Ovary (tissue), 7 donors: ENCODE measurements at regions not wholly inside any gene's neighbourhood (a gene's known extent, or its start where the extent isn't known, plus 50 kb on each side); places are given as distances from the start of the nearest gene placed in this dataset.

Experiments
- DNase-seq, 5 donors: peaks; one replicate each; pipeline ENCODE4 v3.0.0-alpha.2; 2019 to 2020
- H3K27ac ChIP-seq, 2 donors: fragments of 200-600 bp; one replicate each; pipeline versions ENCODE4 v1.5.1 to v1.8.0; 2019 to 2022
- H3K27me3 ChIP-seq: fragments of 200-600 bp; one replicate; pipeline ENCODE4 v1.8.0; 2022
- H3K36me3 ChIP-seq: fragments of 200-600 bp; sonication (generic); one replicate; pipeline ENCODE4 v1.5.1; 2019
- H3K4me1 ChIP-seq: one replicate; pipeline ENCODE4 v1.8.1; 2013; ENCODE audit warnings: mild to moderate bottlenecking, moderate library complexity; ENCODE audit not compliant: insufficient read depth
- H3K4me3 ChIP-seq: fragments of 200-600 bp; sonication (generic); one replicate; pipeline ENCODE4 v1.5.1; 2017
- H3K9me3 ChIP-seq, 2 donors: fragments of 200-600 bp in 1 of 2; sonication (generic) in 1 of 2; one replicate each; pipeline versions ENCODE4 v1.5.1 to v1.8.1; 2013 to 2019; ENCODE audit warnings: mild to moderate bottlenecking in 1 of 2, moderate library complexity in 1 of 2
- EP300 ChIP-seq: sonication (generic); formaldehyde crosslinking; IDR thresholded peaks from one replicate; pipeline ENCODE4 v1.6.1; 2017; ENCODE audit warnings: antibody characterized with exemption
- POLR2A ChIP-seq: fragments of 450-650 bp; IDR thresholded peaks from one replicate; pipeline ENCODE4 v1.6.1; 2017; ENCODE audit warnings: antibody characterized with exemption, mild to moderate bottlenecking, moderate library complexity
- WGBS, 3 donors: extraction: QIAGEN DNeasy Blood & Tissue Kit in 1 of 3; methylation state at CpG; one replicate each; pipeline versions ENCODE4 v1.1.5 to v1.1.7; 2013 to 2017; 5-methylcytosine and 5-hydroxymethylcytosine counted together
- intact Hi-C, 4 donors: fragments of 100-400 bp; cut with DNase I; formaldehyde crosslinking; loops; one replicate each; pipeline versions ENCODE4 v1.11.0 to v1.15.1; 2022 to 2023
- TF ChIP-seq, protein P1 (sequence below), 3 donors: fragments of 450-650 bp in 2 of 3; fragments of 200-600 bp in 1 of 3; IDR thresholded peaks; one replicate each; pipeline versions ENCODE4 v1.5.1 to v1.8.0; 2016 to 2022; ENCODE audit warnings: antibody characterized with exemption in 3 of 3, mild to moderate bottlenecking in 1 of 3
- donor health status: DM: no; HTN: no; CAD: no; lungs with moderate emphysema.
- donor health status: DM: no; HTN: no; CAD: no.
- donor health status: Bipolar disorder and iron deficiency.
- donor health status: DM: no; HTN: no; CAD: no.
- donor health status: DM: yes; HTN: yes; CAD: no.

DNA sequence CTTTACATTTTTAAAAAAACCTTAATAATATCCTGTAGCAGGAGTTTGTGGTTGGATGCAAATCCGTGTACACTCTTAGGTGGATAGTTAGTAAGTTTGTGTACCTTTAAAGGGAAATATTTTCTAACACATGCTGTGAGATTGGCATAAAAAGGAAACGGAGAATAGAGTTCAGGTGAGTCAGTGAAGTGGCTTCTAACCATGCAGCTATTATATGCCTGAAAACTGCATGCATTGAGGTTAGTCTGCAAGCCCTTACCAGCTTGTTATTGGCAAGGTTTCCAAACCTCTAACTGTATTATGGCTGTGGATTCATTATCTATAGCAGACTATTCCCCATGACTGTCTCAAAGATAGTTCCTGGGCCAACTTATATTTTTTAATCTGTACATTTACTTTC is 420.6 kb upstream of the MMS22L start:
- 37 to 54% (median 53%) methylated on average over 2 of the region's 2 CpGs for WGBS, 3 donors

DNA sequence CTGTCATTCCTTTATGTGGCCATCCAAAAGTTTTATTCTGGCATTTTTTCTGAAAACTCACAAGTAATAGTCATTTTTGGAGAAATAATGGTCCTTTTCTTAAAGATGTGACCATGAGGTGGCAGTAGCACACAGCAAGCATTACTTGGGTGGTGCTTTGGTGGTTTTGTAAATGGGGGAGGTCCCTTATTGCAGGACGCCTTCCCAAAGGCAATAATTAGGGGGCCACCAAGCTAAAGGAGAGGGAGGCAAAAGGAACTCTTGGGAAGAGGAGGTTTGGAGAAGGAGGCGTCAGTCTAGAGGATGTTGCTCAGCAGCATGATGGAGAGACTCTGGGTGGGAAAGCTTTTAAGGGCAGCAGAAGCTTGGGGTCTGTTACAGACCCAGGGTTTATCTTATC is 422.6 kb upstream of the MMS22L start:
- H3K4me3 ChIP-seq, result no peak overlapping the region
- no peak for DNase-seq
- no peaks in the 10 kb centered on the region for H3K27me3 ChIP-seq
- 28 to 35% (median 34%) methylated on average over 2 of the region's 2 CpGs for WGBS, 3 donors
- no peaks in the 10 kb centered on the region for H3K4me1 ChIP-seq
- H3K9me3 ChIP-seq, result no peaks in the 10 kb centered on the region
- H3K27ac ChIP-seq, result no peak overlapping the region
- TF ChIP-seq, protein P1, sequence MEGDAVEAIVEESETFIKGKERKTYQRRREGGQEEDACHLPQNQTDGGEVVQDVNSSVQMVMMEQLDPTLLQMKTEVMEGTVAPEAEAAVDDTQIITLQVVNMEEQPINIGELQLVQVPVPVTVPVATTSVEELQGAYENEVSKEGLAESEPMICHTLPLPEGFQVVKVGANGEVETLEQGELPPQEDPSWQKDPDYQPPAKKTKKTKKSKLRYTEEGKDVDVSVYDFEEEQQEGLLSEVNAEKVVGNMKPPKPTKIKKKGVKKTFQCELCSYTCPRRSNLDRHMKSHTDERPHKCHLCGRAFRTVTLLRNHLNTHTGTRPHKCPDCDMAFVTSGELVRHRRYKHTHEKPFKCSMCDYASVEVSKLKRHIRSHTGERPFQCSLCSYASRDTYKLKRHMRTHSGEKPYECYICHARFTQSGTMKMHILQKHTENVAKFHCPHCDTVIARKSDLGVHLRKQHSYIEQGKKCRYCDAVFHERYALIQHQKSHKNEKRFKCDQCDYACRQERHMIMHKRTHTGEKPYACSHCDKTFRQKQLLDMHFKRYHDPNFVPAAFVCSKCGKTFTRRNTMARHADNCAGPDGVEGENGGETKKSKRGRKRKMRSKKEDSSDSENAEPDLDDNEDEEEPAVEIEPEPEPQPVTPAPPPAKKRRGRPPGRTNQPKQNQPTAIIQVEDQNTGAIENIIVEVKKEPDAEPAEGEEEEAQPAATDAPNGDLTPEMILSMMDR (IDR thresholded peaks at IDR 0.05), result no peak
- no peak for TF ChIP-seq EP300
- H3K36me3 ChIP-seq, result no peaks in the 10 kb centered on the region
- intact Hi-C loops, result no loop called here

More for the DNA sequence above, 420.6 kb upstream of the MMS22L start:
- H3K4me3 ChIP-seq, result no peak overlapping the region
- H3K9me3 ChIP-seq, result no peaks in the 10 kb centered on the region
- H3K4me1 ChIP-seq, result no peaks in the 10 kb centered on the region
- H3K36me3 ChIP-seq, result no peaks in the 10 kb centered on the region
- H3K27ac ChIP-seq, result no peak overlapping the region
- no peak for DNase-seq
- no peak for TF ChIP-seq EP300
- no peak for TF ChIP-seq POLR2A
- TF ChIP-seq, protein P1 (IDR thresholded peaks at IDR 0.05), result no peak
- intact Hi-C loops, result no loop called here
- H3K27me3 ChIP-seq, result no peaks in the 10 kb centered on the region

DNA sequence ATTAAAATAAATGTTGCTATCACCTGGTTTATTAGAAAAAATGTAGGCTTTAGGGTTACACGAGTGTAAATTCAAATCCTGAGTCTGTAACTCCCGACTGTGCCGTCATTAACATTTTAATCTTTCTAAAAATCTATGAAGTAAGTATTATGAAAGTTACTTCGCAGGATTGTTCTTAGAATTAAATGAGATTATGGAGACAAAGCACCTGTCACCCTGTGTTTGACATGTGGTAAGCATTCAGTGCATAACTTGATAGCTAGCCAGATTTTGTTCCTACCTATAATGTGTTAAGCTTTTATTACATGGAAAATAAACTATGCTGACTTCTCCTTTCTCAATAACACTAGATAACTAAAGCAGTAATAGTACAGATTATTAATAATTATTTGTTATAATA is 429.7 kb upstream of the MMS22L start:
- Histone ChIP-seq H3K9me3 (no peaks in the 10 kb centered on the region), H3K36me3 (no peaks in the 10 kb centered on the region), H3K4me3 (no peak overlapping the region), H3K27ac (no peak overlapping the region), H3K4me1 (no peaks in the 10 kb centered on the region), H3K27me3 (no peaks in the 10 kb centered on the region)
- 83 to 86% (median 84%) methylated on average over 4 of the region's 4 CpGs for WGBS, 3 donors
- TF ChIP-seq, protein P1 (IDR thresholded peaks at IDR 0.05), result no peak
- no peak for DNase-seq
- intact Hi-C loops, result loop anchor here in 1 of 4 donors (1.0 kb wide), 1 partner anchor 40 kb away; no protein-coding TSS in a partner anchor

DNA sequence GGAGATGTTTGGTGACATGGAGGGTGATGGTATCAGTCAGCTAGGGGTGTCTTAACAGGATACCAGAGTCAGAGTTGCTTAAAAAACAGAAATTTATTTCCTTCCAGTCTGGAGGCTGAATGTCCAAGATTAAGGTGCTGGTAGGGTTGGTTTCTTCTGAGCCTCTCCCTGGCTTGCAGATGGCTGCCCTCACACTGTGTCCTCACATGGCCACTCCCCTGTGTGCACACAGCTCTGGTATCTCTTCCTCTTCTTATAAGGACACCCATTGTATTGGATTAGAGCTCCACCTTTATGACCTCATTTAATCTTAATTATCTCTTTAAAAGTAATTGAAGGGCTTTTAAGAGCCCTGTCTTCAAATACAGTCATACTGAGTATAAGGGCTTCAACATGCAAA is 431.8 kb upstream of the MMS22L start:
- TF ChIP-seq, protein P1 (IDR thresholded peaks at IDR 0.05), result no peak
- no peak for TF ChIP-seq POLR2A
- TF ChIP-seq EP300, result no peak
- Histone ChIP-seq H3K4me1 (no peaks in the 10 kb centered on the region), H3K27me3 (no peaks in the 10 kb centered on the region), H3K9me3 (no peaks in the 10 kb centered on the region), H3K27ac (no peak overlapping the region), H3K36me3 (no peaks in the 10 kb centered on the region), H3K4me3 (no peak overlapping the region)
- intact Hi-C loops, result no loop called here
- DNase-seq, result no peak

DNA sequence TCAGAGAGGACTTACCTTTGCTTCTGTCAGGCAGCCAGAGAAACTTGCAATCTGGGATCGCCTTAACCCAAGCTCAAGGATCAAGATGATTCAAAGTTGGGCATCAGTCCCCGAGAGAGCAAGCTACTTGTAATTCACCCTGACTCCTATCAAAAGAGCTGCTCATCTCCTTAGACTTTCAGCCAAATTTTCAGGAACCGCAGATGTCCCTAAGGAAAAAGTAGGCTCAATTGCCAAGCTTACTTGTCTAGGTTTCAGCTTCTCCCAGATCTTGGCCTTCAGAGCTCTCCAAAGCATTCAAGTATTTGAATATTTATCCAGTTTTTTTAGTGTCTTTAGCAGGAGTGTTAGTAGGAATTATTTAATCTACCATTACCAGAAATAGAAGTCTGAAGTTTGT is 434.1 kb upstream of the MMS22L start:
- 38 to 69% (median 65%) methylated on average over 3 of the region's 3 CpGs for WGBS, 3 donors
- no peak for DNase-seq
- Histone ChIP-seq H3K4me3 (no peak overlapping the region), H3K9me3 (no peaks in the 10 kb centered on the region), H3K4me1 (no peaks in the 10 kb centered on the region), H3K27me3 (no peaks in the 10 kb centered on the region), H3K27ac (no peak overlapping the region), H3K36me3 (no peaks in the 10 kb centered on the region)
- intact Hi-C loops, result no loop called here
- TF ChIP-seq EP300 (no peak), POLR2A (no peak)
- TF ChIP-seq, protein P1 (IDR thresholded peaks at IDR 0.05), result no peak
